HCT116 (cell line): ENCODE measurements at regions not wholly inside any gene's neighbourhood (a gene's known extent, or its start where the extent isn't known, plus 50 kb on each side); places are given as distances from the start of the nearest gene placed in this dataset.

Source experiments
- ATAC-seq: fragments of 200-7000 bp; cut with Tn5 transposase; 2 replicates; pipeline ENCODE4 v1.9.1; 2020; ENCODE audit warnings: mild to moderate bottlenecking, moderate library complexity
- BruUV-seq: library from RNA; stranded (reverse); fragments of 400-500 nt; replicated peaks from 2 replicates; lab custom pipeline; 2021; lab: Mats Ljungman, UMichigan
- CTCF ChIA-PET: fragments of 300-600 bp; sonication (Branson Sonifier 250); formaldehyde crosslinking; loops from one replicate; lab custom pipeline; 2021; ENCODE audit warnings: antibody characterized with exemption; lab: Charles Lee
- POLR2A ChIA-PET: fragments of 300-600, 350-600 bp; sonication (Branson Sonifier 250); formaldehyde crosslinking; loops from one replicate; lab custom pipeline; 2021; ENCODE audit warnings: antibody characterized with exemption; lab: Charles Lee
- RAD21 ChIA-PET, 2 experiments: fragments of 300-600 bp; sonication (Branson Sonifier 250); formaldehyde crosslinking; loops; one replicate each; lab custom pipeline; 2023; ENCODE audit warnings: low total read pairs in 2 of 2; ENCODE audit not compliant: uncharacterized antibody in 2 of 2, unreplicated experiment in 2 of 2, low non-redundant PET in 1 of 2; lab: Charles Lee
- DNase-seq: peaks from one replicate; pipeline ENCODE4 v3.0.0-alpha.2; 2010; ENCODE audit warnings: low read depth, low spot score
- H2AFZ ChIP-seq: fragments of 200-600 bp; shearing (Covaris generic), sonication (generic); 2 replicates; pipeline ENCODE4 v1.6.1; 2017; ENCODE audit warnings: low read depth, mixed run types, mixed read lengths, antibody characterized with exemption, low read length; ENCODE audit not compliant: poor library complexity, severe bottlenecking
- H3K27ac ChIP-seq: 2 replicates; pipeline ENCODE4 v1.5.1; 2012; ENCODE audit warnings: low read depth, low read length
- H3K27me3 ChIP-seq: fragments of 200-600 bp; sonication (generic); 2 replicates; pipeline ENCODE4 v1.6.1; 2016; ENCODE audit warnings: mixed run types, low read length, mixed read lengths; ENCODE audit not compliant: insufficient read depth
- H3K36me3 ChIP-seq, 2 experiments: fragments of 200-500 bp in 1 of 2; fragments of 200-600 bp in 1 of 2; sonication (Bioruptor generic) in 1 of 2; sonication (generic) in 1 of 2; 2 replicates each; pipeline versions ENCODE4 v1.5.1 to v1.6.1; 2014 to 2016; ENCODE audit warnings: low read length in 2 of 2, inconsistent platforms in 1 of 2, mixed read lengths in 1 of 2, mixed run types in 1 of 2; ENCODE audit not compliant: insufficient read depth in 2 of 2, control insufficient read depth in 1 of 2
- H3K4me1 ChIP-seq, 2 experiments: fragments of 200-600 bp in 1 of 2; sonication (generic) in 1 of 2; 2 replicates each; pipeline versions ENCODE4 v1.5.1 to v1.6.1; 2012 to 2017; ENCODE audit warnings: low read length in 2 of 2, inconsistent platforms in 1 of 2, mild to moderate bottlenecking in 1 of 2, mixed read lengths in 1 of 2, mixed run types in 1 of 2, moderate library complexity in 1 of 2; ENCODE audit not compliant: insufficient read depth in 2 of 2, control insufficient read depth in 1 of 2
- H3K4me2 ChIP-seq: fragments of 200-600 bp; sonication (generic); 2 replicates; pipeline ENCODE4 v1.6.1; 2017; ENCODE audit warnings: mixed run types, low read length, mixed read lengths
- H3K4me3 ChIP-seq, 2 experiments: fragments of 200-600 bp in 1 of 2; sonication (generic) in 1 of 2; replicated peaks in 1 of 2; 2 replicates each; pipeline ENCODE4 v1.5.1; 2011 to 2016; ENCODE audit warnings: low read length in 2 of 2, control low read depth in 1 of 2, low read depth in 1 of 2, mild to moderate bottlenecking in 1 of 2, mixed read lengths in 1 of 2, mixed run types in 1 of 2
- H3K79me2 ChIP-seq: fragments of 200-600 bp; sonication (generic); 2 replicates; pipeline ENCODE4 v1.6.1; 2017; ENCODE audit warnings: mild to moderate bottlenecking, mixed run types, low read length, moderate library complexity, mixed read lengths; ENCODE audit not compliant: insufficient read depth
- H3K9ac ChIP-seq: fragments of 200-600 bp; sonication (generic); 2 replicates; pipeline ENCODE4 v1.6.1; 2016; ENCODE audit warnings: low read length, mixed read lengths
- H3K9me2 ChIP-seq: fragments of 200-600 bp; sonication (generic), shearing (Covaris generic); 2 replicates; pipeline ENCODE4 v1.6.1; 2017; ENCODE audit warnings: mixed run types, mild to moderate bottlenecking, moderate library complexity; ENCODE audit not compliant: insufficient read depth
- H3K9me3 ChIP-seq, 2 experiments: fragments of 200-500 bp in 1 of 2; fragments of 200-600 bp in 1 of 2; sonication (Bioruptor generic) in 1 of 2; sonication (generic) in 1 of 2; 2 replicates each; pipeline ENCODE4 v1.6.1; 2014 to 2017; ENCODE audit warnings: low read length in 2 of 2, mixed read lengths in 2 of 2, inconsistent platforms in 1 of 2, low read depth in 1 of 2, mild to moderate bottlenecking in 1 of 2, mixed run types in 1 of 2, moderate library complexity in 1 of 2; ENCODE audit not compliant: control insufficient read depth in 1 of 2, insufficient read depth in 1 of 2
- H4K20me1 ChIP-seq: fragments of 200-600 bp; sonication (generic), shearing (Covaris generic); 2 replicates; pipeline ENCODE4 v1.6.1; 2017; ENCODE audit warnings: mixed run types, mild to moderate bottlenecking, moderate library complexity; ENCODE audit not compliant: insufficient read depth
- CEBPB ChIP-seq: IDR thresholded peaks from 2 replicates; pipeline ENCODE4 v1.6.1; 2012; ENCODE audit warnings: low read depth
- EGR1 ChIP-seq: IDR thresholded peaks from 2 replicates; pipeline ENCODE4 v1.6.1; 2012; ENCODE audit warnings: low read depth
- JUND ChIP-seq: IDR thresholded peaks from 2 replicates; pipeline ENCODE4 v1.6.1; 2012
- POLR2AphosphoS5 ChIP-seq: IDR thresholded peaks from 2 replicates; pipeline ENCODE4 v1.6.1; 2011; ENCODE audit warnings: mild to moderate bottlenecking, low read depth, low read length, moderate library complexity
- SRF ChIP-seq: IDR thresholded peaks from 2 replicates; pipeline ENCODE4 v1.6.1; 2012; ENCODE audit warnings: low read depth
- ZNF274 ChIP-seq: fragments of 200-500 bp; sonication (Bioruptor generic); IDR thresholded peaks from 2 replicates; pipeline ENCODE4 v1.6.1; 2014; ENCODE audit warnings: mild to moderate bottlenecking, low read depth, low read length, inconsistent platforms
- intact Hi-C: fragments of 100-400 bp; cut with micrococcal nuclease; formaldehyde crosslinking; loops from 2 replicates; pipeline ENCODE4 v1.10.0; 2022
- TF ChIP-seq, protein P1 (sequence below), 3 experiments: fragments of 200-600 bp in 1 of 3; sonication (generic) in 1 of 3; IDR thresholded peaks in 2 of 3; conservative IDR thresholded peaks in 1 of 3; 2 replicates each; pipeline ENCODE4 v1.5.1; 2012 to 2017; ENCODE audit warnings: low read depth in 2 of 3, low read length in 2 of 3, antibody characterized with exemption in 1 of 3, borderline replicate concordance in 1 of 3, control low read depth in 1 of 3, mild to moderate bottlenecking in 1 of 3, mixed read lengths in 1 of 3, mixed run types in 1 of 3, moderate library complexity in 1 of 3; ENCODE audit not compliant: insufficient read depth in 1 of 3
- TF ChIP-seq, protein P2 (sequence below): IDR thresholded peaks from 2 replicates; pipeline ENCODE4 v1.6.1; 2012; ENCODE audit warnings: low read depth
- TF ChIP-seq, protein P3 (sequence below): IDR thresholded peaks from 2 replicates; pipeline ENCODE4 v1.6.1; 2011; ENCODE audit warnings: mild to moderate bottlenecking, low read length, moderate library complexity; ENCODE audit not compliant: insufficient replicate concordance; ENCODE audit errors: extremely low read depth
- TF ChIP-seq, protein P4 (sequence below): IDR thresholded peaks from 2 replicates; pipeline ENCODE4 v1.6.1; 2012
- TF ChIP-seq, protein P5 (sequence below): IDR thresholded peaks from 2 replicates; pipeline ENCODE4 v1.6.1; 2012

DNA sequence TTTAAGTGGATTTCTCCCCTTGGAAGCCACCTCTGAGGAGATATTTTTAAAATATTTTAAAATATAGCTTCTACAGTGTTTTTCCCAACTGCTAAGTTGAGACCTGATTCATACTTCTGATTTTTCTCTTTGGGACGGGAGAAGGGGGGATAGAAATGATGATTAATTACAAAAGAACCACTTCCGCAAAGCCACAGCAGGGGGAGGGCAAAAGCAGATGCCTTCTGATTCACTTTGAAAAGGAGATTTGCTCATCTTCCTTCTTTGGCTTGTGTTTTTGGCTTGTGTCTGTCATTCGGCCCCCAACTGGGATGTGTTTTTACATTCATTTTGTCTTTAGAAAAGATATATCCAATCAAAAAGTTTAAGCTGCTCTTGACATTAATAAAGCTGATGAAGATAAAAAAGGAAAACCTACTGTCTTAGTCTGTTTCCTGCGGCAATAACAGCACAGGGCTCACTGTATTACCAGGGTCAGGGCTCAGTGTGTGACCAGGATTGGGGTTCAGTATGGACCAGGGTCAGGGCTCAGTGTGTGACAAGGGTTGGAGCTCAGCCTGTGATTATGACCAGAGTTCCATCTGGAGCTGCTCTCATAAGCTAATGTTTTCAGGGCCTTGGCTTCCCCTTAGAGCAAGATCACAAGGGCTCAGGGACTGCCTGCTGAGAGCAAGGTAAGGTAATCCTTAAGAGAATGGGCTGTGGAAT lies 223.2 kb downstream of the MTHFS start:
- no peak for DNase-seq

More for the DNA sequence above, 223.2 kb downstream of the MTHFS start:
- no peak for ATAC-seq
- H3K36me3 ChIP-seq: no peaks in the 10 kb centered on the region
- no peaks in the 10 kb centered on the region for H4K20me1 ChIP-seq
- ChIA-PET CTCF (interaction anchor here (1.6 kb wide), 1 partner anchor 78 kb away, joined by 4 read pairs; no protein-coding TSS in a partner anchor), RAD21 (no interaction called here), POLR2A (no interaction called here)
- H3K4me2 ChIP-seq: no peak overlapping the region
- H3K27ac ChIP-seq: no peak overlapping the region
- TF ChIP-seq, protein P1, sequence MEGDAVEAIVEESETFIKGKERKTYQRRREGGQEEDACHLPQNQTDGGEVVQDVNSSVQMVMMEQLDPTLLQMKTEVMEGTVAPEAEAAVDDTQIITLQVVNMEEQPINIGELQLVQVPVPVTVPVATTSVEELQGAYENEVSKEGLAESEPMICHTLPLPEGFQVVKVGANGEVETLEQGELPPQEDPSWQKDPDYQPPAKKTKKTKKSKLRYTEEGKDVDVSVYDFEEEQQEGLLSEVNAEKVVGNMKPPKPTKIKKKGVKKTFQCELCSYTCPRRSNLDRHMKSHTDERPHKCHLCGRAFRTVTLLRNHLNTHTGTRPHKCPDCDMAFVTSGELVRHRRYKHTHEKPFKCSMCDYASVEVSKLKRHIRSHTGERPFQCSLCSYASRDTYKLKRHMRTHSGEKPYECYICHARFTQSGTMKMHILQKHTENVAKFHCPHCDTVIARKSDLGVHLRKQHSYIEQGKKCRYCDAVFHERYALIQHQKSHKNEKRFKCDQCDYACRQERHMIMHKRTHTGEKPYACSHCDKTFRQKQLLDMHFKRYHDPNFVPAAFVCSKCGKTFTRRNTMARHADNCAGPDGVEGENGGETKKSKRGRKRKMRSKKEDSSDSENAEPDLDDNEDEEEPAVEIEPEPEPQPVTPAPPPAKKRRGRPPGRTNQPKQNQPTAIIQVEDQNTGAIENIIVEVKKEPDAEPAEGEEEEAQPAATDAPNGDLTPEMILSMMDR (IDR thresholded peaks at IDR 0.05 in 2 of 3, conservative IDR thresholded peaks at IDR 0.05 in 1 of 3; ENCODE audit: borderline replicate concordance in 1 of 3, insufficient read depth in 1 of 3, low read depth in 2 of 3, low read length in 2 of 3): no peak
- TF ChIP-seq ZNF274 (no peak), EGR1 (no peak), JUND (no peak), POLR2AphosphoS5 (no peak), SRF (no peak), CEBPB (no peak)
- TF ChIP-seq, protein P2, sequence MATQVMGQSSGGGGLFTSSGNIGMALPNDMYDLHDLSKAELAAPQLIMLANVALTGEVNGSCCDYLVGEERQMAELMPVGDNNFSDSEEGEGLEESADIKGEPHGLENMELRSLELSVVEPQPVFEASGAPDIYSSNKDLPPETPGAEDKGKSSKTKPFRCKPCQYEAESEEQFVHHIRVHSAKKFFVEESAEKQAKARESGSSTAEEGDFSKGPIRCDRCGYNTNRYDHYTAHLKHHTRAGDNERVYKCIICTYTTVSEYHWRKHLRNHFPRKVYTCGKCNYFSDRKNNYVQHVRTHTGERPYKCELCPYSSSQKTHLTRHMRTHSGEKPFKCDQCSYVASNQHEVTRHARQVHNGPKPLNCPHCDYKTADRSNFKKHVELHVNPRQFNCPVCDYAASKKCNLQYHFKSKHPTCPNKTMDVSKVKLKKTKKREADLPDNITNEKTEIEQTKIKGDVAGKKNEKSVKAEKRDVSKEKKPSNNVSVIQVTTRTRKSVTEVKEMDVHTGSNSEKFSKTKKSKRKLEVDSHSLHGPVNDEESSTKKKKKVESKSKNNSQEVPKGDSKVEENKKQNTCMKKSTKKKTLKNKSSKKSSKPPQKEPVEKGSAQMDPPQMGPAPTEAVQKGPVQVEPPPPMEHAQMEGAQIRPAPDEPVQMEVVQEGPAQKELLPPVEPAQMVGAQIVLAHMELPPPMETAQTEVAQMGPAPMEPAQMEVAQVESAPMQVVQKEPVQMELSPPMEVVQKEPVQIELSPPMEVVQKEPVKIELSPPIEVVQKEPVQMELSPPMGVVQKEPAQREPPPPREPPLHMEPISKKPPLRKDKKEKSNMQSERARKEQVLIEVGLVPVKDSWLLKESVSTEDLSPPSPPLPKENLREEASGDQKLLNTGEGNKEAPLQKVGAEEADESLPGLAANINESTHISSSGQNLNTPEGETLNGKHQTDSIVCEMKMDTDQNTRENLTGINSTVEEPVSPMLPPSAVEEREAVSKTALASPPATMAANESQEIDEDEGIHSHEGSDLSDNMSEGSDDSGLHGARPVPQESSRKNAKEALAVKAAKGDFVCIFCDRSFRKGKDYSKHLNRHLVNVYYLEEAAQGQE: no peak
- TF ChIP-seq, protein P3, sequence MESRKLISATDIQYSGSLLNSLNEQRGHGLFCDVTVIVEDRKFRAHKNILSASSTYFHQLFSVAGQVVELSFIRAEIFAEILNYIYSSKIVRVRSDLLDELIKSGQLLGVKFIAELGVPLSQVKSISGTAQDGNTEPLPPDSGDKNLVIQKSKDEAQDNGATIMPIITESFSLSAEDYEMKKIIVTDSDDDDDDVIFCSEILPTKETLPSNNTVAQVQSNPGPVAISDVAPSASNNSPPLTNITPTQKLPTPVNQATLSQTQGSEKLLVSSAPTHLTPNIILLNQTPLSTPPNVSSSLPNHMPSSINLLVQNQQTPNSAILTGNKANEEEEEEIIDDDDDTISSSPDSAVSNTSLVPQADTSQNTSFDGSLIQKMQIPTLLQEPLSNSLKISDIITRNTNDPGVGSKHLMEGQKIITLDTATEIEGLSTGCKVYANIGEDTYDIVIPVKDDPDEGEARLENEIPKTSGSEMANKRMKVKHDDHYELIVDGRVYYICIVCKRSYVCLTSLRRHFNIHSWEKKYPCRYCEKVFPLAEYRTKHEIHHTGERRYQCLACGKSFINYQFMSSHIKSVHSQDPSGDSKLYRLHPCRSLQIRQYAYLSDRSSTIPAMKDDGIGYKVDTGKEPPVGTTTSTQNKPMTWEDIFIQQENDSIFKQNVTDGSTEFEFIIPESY: no peak
- TF ChIP-seq, protein P4, sequence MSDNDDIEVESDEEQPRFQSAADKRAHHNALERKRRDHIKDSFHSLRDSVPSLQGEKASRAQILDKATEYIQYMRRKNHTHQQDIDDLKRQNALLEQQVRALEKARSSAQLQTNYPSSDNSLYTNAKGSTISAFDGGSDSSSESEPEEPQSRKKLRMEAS: no peak
- TF ChIP-seq, protein P5, sequence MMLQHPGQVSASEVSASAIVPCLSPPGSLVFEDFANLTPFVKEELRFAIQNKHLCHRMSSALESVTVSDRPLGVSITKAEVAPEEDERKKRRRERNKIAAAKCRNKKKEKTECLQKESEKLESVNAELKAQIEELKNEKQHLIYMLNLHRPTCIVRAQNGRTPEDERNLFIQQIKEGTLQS: no peak
- H3K9me3 ChIP-seq: no peaks in the 10 kb centered on the region
- intact Hi-C loops: no loop called here
- no TSS peak for BruUV-seq
- no peak overlapping the region for H3K9ac ChIP-seq
- H3K4me3 ChIP-seq: no peak overlapping the region
- H3K9me2 ChIP-seq: no peaks in the 10 kb centered on the region
- no peaks in the 10 kb centered on the region for H3K4me1 ChIP-seq
- H3K79me2 ChIP-seq: no peaks in the 10 kb centered on the region
- H2AFZ ChIP-seq: no peak overlapping the region
- H3K27me3 ChIP-seq: peaks cover 30% of the 10 kb centered on the region
